Glomerular endothelial cell (primary cell): ENCODE measurements at regions not wholly inside any gene's neighbourhood (a gene's known extent, or its start where the extent isn't known, plus 50 kb on each side); places are given as distances from the start of the nearest gene placed in this dataset.

Source experiments
- DNase-seq: peaks from one replicate; pipeline ENCODE4 v3.0.0-alpha.2; 2011; ENCODE audit warnings: low read depth, low spot score; ENCODE audit errors: extremely low read depth

- DNase-seq, result no peak
Observed at GRCh38 chr14:41972531-41972930, 365.9 kb downstream of the LRFN5 start.

DNA sequence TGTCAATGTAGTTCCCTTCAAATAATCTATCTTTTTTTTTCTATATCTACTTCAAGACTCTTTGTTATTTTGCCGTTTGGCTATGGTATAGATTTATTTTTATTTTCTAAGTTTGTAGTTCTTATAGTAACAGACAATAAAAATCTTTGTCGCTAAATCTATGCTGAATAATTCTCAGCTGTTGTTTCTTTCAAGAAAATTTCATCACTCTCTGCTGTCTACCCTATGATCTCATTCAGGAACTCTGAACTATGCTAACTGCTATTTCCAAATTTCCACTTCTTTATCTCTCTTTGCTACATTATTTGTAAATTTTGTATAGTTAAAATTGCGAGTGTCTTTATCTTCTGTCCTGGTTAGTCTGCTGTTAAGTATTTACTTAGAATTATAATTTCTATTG lies 353.6 kb downstream of the LRFN5 start:
- DNase-seq, result no peak

DNA sequence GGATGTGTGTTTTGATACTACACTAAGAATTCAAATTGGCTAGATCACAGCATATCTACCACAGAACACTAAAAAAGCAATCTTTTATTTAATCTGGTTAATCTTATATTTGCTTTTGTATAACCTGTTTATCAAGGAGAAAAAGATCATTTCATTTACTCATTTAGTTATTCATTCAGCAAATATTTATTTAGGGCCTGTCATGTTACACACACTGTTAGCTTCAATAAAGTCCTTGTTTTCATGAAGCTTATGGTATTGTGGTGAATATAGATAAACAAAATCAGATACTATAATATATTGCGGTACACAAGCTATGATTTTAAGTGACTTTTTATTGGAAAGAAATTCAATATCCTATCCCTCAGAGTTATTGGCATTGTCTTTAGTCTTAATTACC lies 350.8 kb downstream of the LRFN5 start:
- DNase-seq, result no peak
